Tibial nerve (tissue), 3 donors: ENCODE measurements at regions not wholly inside any gene's neighbourhood (a gene's known extent, or its start where the extent isn't known, plus 50 kb on each side); places are given as distances from the start of the nearest gene placed in this dataset.

Experiments used
- CTCF ChIP-seq, 5 experiments: fragments of 200-600 bp in 3 of 5; fragments of 450-650 bp in 2 of 5; sonication (generic) in 3 of 5; IDR thresholded peaks; one replicate each; pipeline ENCODE4 v1.5.1; 2016 to 2019; ENCODE audit warnings: antibody characterized with exemption in 5 of 5, mild to moderate bottlenecking in 3 of 5, moderate library complexity in 2 of 5
- POLR2A ChIP-seq, 2 donors: fragments of 450-650 bp; IDR thresholded peaks; one replicate each; pipeline ENCODE4 v1.6.1; 2017; ENCODE audit warnings: antibody characterized with exemption in 2 of 2, mild to moderate bottlenecking in 2 of 2, moderate library complexity in 2 of 2

- no peak for TF ChIP-seq POLR2A (IDR thresholded peaks at IDR 0.05)
- TF ChIP-seq CTCF (IDR thresholded peaks at IDR 0.05) = no peak
Measured at GRCh38 chr9:13450723-13451122, 171.2 kb upstream of the MPDZ start.
